Fibroblast of the aortic adventitia (primary cell): ENCODE measurements at regions not wholly inside any gene's neighbourhood (a gene's known extent, or its start where the extent isn't known, plus 50 kb on each side); places are given as distances from the start of the nearest gene placed in this dataset.

Source experiments
- DNase-seq: peaks from one replicate; pipeline ENCODE4 v3.0.0-alpha.2; 2010; ENCODE audit warnings: low read depth
- H3K4me3 ChIP-seq: 2 replicates; pipeline ENCODE4 v1.5.1; 2011; ENCODE audit warnings: low read depth, mild to moderate bottlenecking, control low read depth, low read length, moderate library complexity
- TF ChIP-seq, protein P1 (sequence below): IDR thresholded peaks from 2 replicates; pipeline ENCODE4 v1.5.1; 2011; ENCODE audit warnings: mild to moderate bottlenecking, low read length, control low read depth, inconsistent platforms; ENCODE audit not compliant: insufficient read depth

DNA sequence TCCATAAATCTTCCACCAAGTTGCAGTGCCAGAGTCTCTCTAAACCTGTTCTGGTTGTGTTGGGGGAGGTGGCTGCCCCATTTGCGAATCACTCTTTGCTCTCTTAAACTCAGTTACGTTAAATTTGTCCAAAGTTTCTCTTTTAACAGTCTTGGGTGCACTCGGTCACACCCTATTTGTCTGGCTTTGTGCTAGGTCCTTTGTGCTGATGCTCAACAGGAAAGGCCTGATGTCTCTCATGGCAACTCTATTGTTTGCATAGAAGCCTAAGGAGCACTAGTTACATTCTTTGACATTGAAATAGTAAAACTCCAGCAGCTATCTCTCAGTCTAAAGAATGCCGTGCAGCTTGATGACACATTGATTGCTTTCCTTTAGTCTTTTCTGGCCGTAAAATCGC, 105.1 kb downstream of the TRMT11 start:
- TF ChIP-seq, protein P1, sequence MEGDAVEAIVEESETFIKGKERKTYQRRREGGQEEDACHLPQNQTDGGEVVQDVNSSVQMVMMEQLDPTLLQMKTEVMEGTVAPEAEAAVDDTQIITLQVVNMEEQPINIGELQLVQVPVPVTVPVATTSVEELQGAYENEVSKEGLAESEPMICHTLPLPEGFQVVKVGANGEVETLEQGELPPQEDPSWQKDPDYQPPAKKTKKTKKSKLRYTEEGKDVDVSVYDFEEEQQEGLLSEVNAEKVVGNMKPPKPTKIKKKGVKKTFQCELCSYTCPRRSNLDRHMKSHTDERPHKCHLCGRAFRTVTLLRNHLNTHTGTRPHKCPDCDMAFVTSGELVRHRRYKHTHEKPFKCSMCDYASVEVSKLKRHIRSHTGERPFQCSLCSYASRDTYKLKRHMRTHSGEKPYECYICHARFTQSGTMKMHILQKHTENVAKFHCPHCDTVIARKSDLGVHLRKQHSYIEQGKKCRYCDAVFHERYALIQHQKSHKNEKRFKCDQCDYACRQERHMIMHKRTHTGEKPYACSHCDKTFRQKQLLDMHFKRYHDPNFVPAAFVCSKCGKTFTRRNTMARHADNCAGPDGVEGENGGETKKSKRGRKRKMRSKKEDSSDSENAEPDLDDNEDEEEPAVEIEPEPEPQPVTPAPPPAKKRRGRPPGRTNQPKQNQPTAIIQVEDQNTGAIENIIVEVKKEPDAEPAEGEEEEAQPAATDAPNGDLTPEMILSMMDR = no peak
- no peak overlapping the region for H3K4me3 ChIP-seq
- DNase-seq = no peak

DNA sequence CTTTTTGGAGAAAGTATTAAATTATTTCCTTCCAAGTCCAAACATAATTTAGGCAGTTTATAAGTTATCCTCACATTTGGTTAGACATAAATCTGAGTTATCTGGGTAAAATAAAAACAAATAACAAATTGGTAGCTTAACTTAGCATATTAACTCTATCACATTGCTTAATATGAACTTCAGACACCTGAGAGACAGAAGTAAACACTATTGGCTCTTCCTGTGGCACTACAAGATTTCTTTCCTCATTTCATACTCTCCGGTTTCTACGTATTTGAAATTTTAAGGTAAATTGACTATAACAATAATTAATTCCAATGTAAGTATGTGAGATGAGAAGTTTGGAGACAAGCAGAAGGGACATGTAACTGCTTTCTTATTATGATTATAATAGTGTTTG, 106.8 kb downstream of the TRMT11 start:
- H3K4me3 ChIP-seq = no peak overlapping the region
- TF ChIP-seq, protein P1 = no peak
- no peak for DNase-seq

DNA sequence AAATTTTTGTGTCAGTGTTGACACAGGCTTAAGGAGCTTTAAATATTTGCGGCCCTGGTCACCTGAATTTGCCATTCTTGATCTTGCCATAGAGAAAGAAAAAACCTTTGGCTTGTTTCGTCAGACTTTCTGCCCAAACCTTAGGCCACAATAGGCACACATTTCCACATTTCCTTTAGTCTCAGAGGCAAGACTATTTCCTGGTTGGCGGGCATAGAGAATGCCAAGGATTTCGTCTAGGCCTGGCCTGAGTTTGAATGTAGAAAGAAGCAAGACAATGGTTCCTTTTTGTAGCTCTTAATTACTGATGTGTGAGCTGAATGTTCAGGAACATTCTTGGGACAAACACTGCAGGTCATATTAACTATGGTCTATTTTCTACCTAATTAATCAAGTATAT, 108.1 kb downstream of the TRMT11 start:
- TF ChIP-seq, protein P1 = no peak

DNA sequence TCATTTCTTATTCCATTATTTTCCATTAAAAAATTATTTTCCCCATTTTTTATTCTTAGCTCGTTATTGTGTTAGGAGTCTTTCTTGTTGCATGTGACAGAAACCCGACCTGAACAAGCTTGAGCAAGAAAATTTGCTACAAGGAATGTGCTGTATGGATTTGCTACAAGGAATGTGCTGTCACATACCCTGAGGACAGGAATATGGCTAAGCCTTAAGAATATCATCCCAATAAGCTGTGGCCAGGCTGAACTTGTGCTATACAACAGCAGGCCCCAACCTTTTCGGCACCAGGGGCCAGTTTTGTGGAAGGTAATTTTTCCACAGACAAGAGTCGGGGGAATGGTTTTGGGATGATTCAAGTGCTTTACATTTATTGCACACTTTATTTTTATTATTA, 114.0 kb downstream of the TRMT11 start:
- no peak for DNase-seq
- TF ChIP-seq, protein P1 = no peak
- no peak overlapping the region for H3K4me3 ChIP-seq

More for the DNA sequence above, 108.1 kb downstream of the TRMT11 start:
- no peak for DNase-seq
- H3K4me3 ChIP-seq = no peak overlapping the region

DNA sequence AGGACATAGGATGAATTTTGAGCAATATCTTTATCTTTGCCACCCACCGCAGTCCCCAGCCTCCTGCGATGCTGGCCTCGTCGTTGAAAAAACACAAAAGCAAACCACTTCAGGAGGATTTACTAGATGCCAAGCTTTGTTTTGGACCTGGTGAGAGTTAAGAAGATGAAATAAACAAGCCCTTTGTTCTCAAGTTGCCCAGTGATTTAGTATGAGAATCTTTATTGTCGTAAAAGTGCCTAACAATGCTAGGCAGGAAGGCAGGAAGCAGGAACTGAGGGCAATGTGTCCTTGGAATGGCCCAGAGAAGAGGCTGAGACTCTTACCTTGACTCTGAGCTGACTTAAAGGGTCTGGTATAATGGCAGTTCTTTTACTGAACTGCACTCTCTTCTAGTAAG, 116.0 kb downstream of the TRMT11 start:
- TF ChIP-seq, protein P1 = no peak
- no peak overlapping the region for H3K4me3 ChIP-seq
- DNase-seq = no peak

DNA sequence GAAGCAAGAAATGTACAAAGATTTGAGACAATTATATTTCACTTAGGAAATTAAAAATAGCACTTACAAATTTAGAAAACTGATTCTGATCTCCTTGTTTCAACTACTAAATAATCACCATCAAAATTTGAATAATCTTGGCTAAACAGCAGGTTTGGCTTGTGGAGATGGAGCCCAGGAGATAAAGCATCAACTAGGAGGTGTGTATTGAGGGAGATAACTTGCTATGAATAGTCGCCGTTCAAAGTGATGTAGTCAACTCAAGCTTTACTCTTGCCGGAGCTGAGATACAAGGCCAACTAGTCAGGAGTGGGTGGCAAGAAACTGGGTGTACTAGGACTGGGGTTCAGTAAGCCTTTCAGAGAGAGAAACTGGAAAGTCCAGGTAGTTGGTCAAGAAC, 117.7 kb downstream of the TRMT11 start:
- no peak for DNase-seq
- H3K4me3 ChIP-seq = no peak overlapping the region
- TF ChIP-seq, protein P1 = no peak

DNA sequence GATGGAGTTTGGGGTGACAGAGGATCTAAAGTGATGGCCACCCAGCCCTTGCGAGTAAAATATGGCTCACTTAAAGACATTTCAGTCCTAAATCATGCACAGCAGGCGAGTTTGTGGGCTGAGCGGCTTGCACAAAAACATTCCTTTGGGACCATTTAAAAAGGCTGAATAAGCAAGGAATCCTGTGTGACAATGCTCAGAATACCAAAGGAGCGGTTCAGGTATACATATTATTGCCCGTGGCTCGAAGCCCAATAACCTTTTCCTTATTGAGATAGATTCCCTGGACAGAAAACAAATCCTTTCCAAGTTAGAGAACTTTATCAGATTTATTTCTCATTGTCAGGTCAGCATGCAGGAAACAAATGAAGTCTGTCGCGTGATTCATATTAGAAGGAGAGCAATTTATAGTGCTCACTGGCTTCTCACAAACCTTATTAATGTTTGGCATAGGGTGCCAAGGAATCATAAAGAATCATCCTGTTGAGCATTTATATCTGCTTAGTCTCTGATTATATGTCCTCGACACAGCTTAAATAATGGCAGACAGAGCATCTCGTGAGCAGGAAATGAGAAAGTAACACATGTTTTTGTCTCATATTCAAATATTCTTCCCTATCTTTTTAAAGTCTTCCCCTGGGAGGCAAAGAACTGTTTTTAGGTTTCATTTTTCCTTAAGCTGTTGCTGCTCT, 121.3 kb downstream of the TRMT11 start:
- peak; percentile 74 for DNase-seq
- TF ChIP-seq, protein P1 = no peak
- H3K4me3 ChIP-seq = no peak overlapping the region
